ENCODE measurements at regions not wholly inside any gene's neighbourhood (a gene's known extent, or its start where the extent isn't known, plus 50 kb on each side); places are given as distances from the start of the nearest gene placed in this dataset.

GRCh38 chr2:9069543-9069942, 66.1 kb upstream of the MBOAT2 start:
- H4K91ac ChIP-seq (replicated peaks; ENCODE audit: insufficient read length, low read length) = no peak overlapping the region
- no peak for DNase-seq (ENCODE audit: low read depth in 1 of 2, low spot score in 2 of 2)
- H3K36me3 ChIP-seq (ENCODE audit: control insufficient read depth in 2 of 4, insufficient read depth in 4 of 4, low read length in 3 of 4) = no peaks in the 10 kb centered on the region
- H3K18ac ChIP-seq (ENCODE audit: extremely low read depth, low read length) = no peak overlapping the region
- no peak overlapping the region for H3K4me3 ChIP-seq (ENCODE audit: extremely low read depth in 1 of 4, insufficient read depth in 2 of 4, low read depth in 3 of 4, low read length in 4 of 4)
- H2BK15ac ChIP-seq (ENCODE audit: low read length) = no peak overlapping the region
- no peak overlapping the region for H3K4ac ChIP-seq (replicated peaks; ENCODE audit: insufficient read length, low read depth, low read length)
- no peak overlapping the region for H4K5ac ChIP-seq (ENCODE audit: insufficient read length, low read depth, low read length)
- H3K23me2 ChIP-seq (ENCODE audit: low read depth, low read length) = peaks cover 2% of the 10 kb centered on the region; the same call in 1 of the 2 replicates
- no peak overlapping the region for H2BK20ac ChIP-seq (ENCODE audit: low read length)
- no peak overlapping the region for H2BK5ac ChIP-seq (ENCODE audit: low read depth, low read length)
- no peak overlapping the region for H2AK5ac ChIP-seq (ENCODE audit: low read depth, low read length)
- no peaks in the 10 kb centered on the region for H3K79me1 ChIP-seq (ENCODE audit: low read depth, low read length)
- H3K27me3 ChIP-seq (replicated peaks in 1 of 4; ENCODE audit: control insufficient read depth in 3 of 4, extremely low read depth in 1 of 4, insufficient read depth in 3 of 4, low read length in 3 of 4) = peaks cover 0 to 10% (median 7%) of the 10 kb centered on the region in 4 experiments; a peak in 3 of 7 replicates
- no peak for FAIRE-seq
- no peak overlapping the region for H3K14ac ChIP-seq (ENCODE audit: insufficient read length)
- H3K27ac ChIP-seq (ENCODE audit: low read depth, low read length) = no peak overlapping the region
- no peak overlapping the region for H4K8ac ChIP-seq (ENCODE audit: extremely low read depth, insufficient read depth, low read length)
- H3K23ac ChIP-seq (ENCODE audit: insufficient read length) = no peak overlapping the region
- H4K20me1 ChIP-seq (replicated peaks in 1 of 2; ENCODE audit: control insufficient read depth in 1 of 2, insufficient read depth in 2 of 2, low read length in 2 of 2) = no peaks in the 10 kb centered on the region
- H3K4me1 ChIP-seq (replicated peaks in 1 of 4; ENCODE audit: control insufficient read depth in 3 of 4, insufficient read depth in 4 of 4, low read length in 3 of 4) = peaks cover 0 to 3% (median 0%) of the 10 kb centered on the region in 4 experiments; a peak in 4 of 7 replicates
- H3K56ac ChIP-seq (replicated peaks; ENCODE audit: insufficient read length, low read depth, low read length) = no peak overlapping the region
- H2BK12ac ChIP-seq (ENCODE audit: low read depth, low read length) = no peak overlapping the region
- no peak overlapping the region for H2AFZ ChIP-seq (ENCODE audit: low read length)
- H3K9ac ChIP-seq (replicated peaks in 1 of 4; ENCODE audit: extremely low read depth in 1 of 4, low read depth in 3 of 4, low read length in 3 of 4) = no peak overlapping the region
- 79% methylated on average over 2 of the region's 2 CpGs; no CpG with 5 or more reads in 1 of the 2 experiments for WGBS, 2 experiments (ENCODE audit: extremely low coverage in 1 of 2, insufficient coverage in 1 of 2, insufficient read length in 1 of 2, insufficient replicate concordance in 2 of 2, low coverage in 1 of 2, low lambda C conversion rate in 2 of 2, missing lambda C conversion rate in 1 of 2)
- H2BK120ac ChIP-seq (replicated peaks; ENCODE audit: low read depth, low read length) = no peak overlapping the region
- no peaks in the 10 kb centered on the region for H3K79me2 ChIP-seq (ENCODE audit: control insufficient read depth in 1 of 2, insufficient read depth in 2 of 2, low read length in 2 of 2)
- ChIA-PET CTCF (ENCODE audit: partially characterized antibody) (interaction anchor here (0.8 to 1.3 kb wide), 3 partner anchors 25 to 69 kb away, joined by 3 to 4 read pairs (median 3); no protein-coding TSS in a partner anchor), POLR2A (ENCODE audit: partially characterized antibody) (no interaction called here)
- no peaks in the 10 kb centered on the region for H3K9me3 ChIP-seq (ENCODE audit: insufficient read depth in 2 of 2, low read depth in 1 of 2, low read length in 1 of 2)
- no peak overlapping the region for H3K4me2 ChIP-seq (ENCODE audit: insufficient read depth in 1 of 2, low read depth in 2 of 2, low read length in 2 of 2)
- TF ChIP-seq SIRT6 (IDR thresholded peaks at IDR 0.05; ENCODE audit: low read length) (no peak), SP2 (IDR thresholded peaks at IDR 0.05; ENCODE audit: low read length) (no peak), BACH1 (IDR thresholded peaks at IDR 0.05; ENCODE audit: low read length) (no peak), CBX8 (IDR thresholded peaks at IDR 0.05; ENCODE audit: borderline replicate concordance, low read depth, low read length) (no peak), POLR2AphosphoS5 (IDR thresholded peaks at IDR 0.05; ENCODE audit: low read depth, low read length) (no peak), EP300 (IDR thresholded peaks at IDR 0.05; ENCODE audit: borderline replicate concordance in 1 of 2, low read depth in 2 of 2, low read length in 2 of 2) (no peak), POU5F1 (IDR thresholded peaks at IDR 0.05; ENCODE audit: low read depth, low read length) (no peak), EZH2 (IDR thresholded peaks at IDR 0.05; ENCODE audit: low read depth, low read length, severe bottlenecking) (no peak), USF2 (IDR thresholded peaks at IDR 0.05; ENCODE audit: low read length) (no peak), CREB1 (IDR thresholded peaks at IDR 0.05) (no peak), HDAC2 (IDR thresholded peaks at IDR 0.05; ENCODE audit: borderline replicate concordance in 1 of 2, low read depth in 2 of 2, low read length in 2 of 2) (no peak)
- TF ChIP-seq, protein P1, sequence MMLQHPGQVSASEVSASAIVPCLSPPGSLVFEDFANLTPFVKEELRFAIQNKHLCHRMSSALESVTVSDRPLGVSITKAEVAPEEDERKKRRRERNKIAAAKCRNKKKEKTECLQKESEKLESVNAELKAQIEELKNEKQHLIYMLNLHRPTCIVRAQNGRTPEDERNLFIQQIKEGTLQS (IDR thresholded peaks at IDR 0.05; ENCODE audit: insufficient read depth, low read depth, low read length) = no peak

Data from H1 (cell line).